Mesenchymal stem cell (in vitro differentiated cells and primary cell): ENCODE measurements at regions not wholly inside any gene's neighbourhood (a gene's known extent, or its start where the extent isn't known, plus 50 kb on each side); places are given as distances from the start of the nearest gene placed in this dataset.

Experiments
- DNase-seq: peaks from one replicate; pipeline ENCODE4 v3.0.0-alpha.2; 2013
- H2AFZ ChIP-seq: one replicate; pipeline ENCODE4 v1.6.1; 2013; ENCODE audit warnings: low read depth, mild to moderate bottlenecking, control low read depth, inconsistent platforms, low read length, moderate library complexity
- H2AK5ac ChIP-seq: 2 replicates; pipeline ENCODE4 v1.6.1; 2013; ENCODE audit warnings: low read length, moderate library complexity, mild to moderate bottlenecking, inconsistent platforms; ENCODE audit not compliant: severe bottlenecking
- H2BK120ac ChIP-seq: one replicate; pipeline ENCODE4 v1.6.1; 2013; ENCODE audit warnings: low read depth, mild to moderate bottlenecking, inconsistent platforms, low read length, moderate library complexity
- H2BK12ac ChIP-seq, 2 experiments: one replicate each; pipeline ENCODE4 v1.6.1; 2013; ENCODE audit warnings: inconsistent platforms in 2 of 2, low read length in 2 of 2, mild to moderate bottlenecking in 2 of 2, moderate library complexity in 2 of 2, control low read depth in 1 of 2
- H2BK15ac ChIP-seq: one replicate; pipeline ENCODE4 v1.6.1; 2013; ENCODE audit warnings: mild to moderate bottlenecking, low read depth, inconsistent platforms; ENCODE audit not compliant: poor library complexity, severe bottlenecking
- H2BK5ac ChIP-seq: 2 replicates; pipeline ENCODE4 v1.6.1; 2013; ENCODE audit warnings: low read depth, mild to moderate bottlenecking, low read length, control low read depth, inconsistent platforms; ENCODE audit not compliant: poor library complexity, severe bottlenecking
- H3K14ac ChIP-seq, 2 experiments: one replicate each; pipeline ENCODE4 v1.6.1; 2013; ENCODE audit warnings: inconsistent platforms in 2 of 2, low read length in 2 of 2, control low read depth in 1 of 2, mild to moderate bottlenecking in 1 of 2, moderate library complexity in 1 of 2
- H3K18ac ChIP-seq, 2 experiments: one replicate each; pipeline ENCODE4 v1.6.1; 2013; ENCODE audit warnings: inconsistent platforms in 2 of 2, low read length in 2 of 2, control low read depth in 1 of 2, low read depth in 1 of 2, mild to moderate bottlenecking in 1 of 2
- H3K23ac ChIP-seq, 2 experiments: one replicate each; pipeline ENCODE4 v1.6.1; 2013; ENCODE audit warnings: inconsistent platforms in 2 of 2, low read length in 2 of 2, mild to moderate bottlenecking in 2 of 2, moderate library complexity in 2 of 2, control low read depth in 1 of 2
- H3K27ac ChIP-seq: 2 replicates; pipeline ENCODE4 v1.5.1; 2013; ENCODE audit warnings: mild to moderate bottlenecking, moderate library complexity, low read length, control low read depth, inconsistent platforms; ENCODE audit not compliant: poor library complexity, severe bottlenecking
- H3K27me3 ChIP-seq, 2 experiments: 2 replicates each; pipeline versions ENCODE4 v1.6.1 to v1.7.0; 2013; ENCODE audit warnings: low read length in 2 of 2, mild to moderate bottlenecking in 2 of 2, moderate library complexity in 2 of 2, control low read depth in 1 of 2, inconsistent platforms in 1 of 2; ENCODE audit not compliant: control insufficient read depth in 1 of 2, insufficient read depth in 1 of 2
- H3K36me3 ChIP-seq, 2 experiments: 2 replicates each; pipeline versions ENCODE4 v1.6.1 to v1.7.0; 2013; ENCODE audit warnings: low read length in 2 of 2, control low read depth in 1 of 2, inconsistent platforms in 1 of 2, low read depth in 1 of 2, mild to moderate bottlenecking in 1 of 2; ENCODE audit not compliant: insufficient read depth in 2 of 2, control insufficient read depth in 1 of 2
- H3K4ac ChIP-seq, 2 experiments: one replicate each; pipeline ENCODE4 v1.6.1; 2013; ENCODE audit warnings: inconsistent platforms in 2 of 2, low read length in 2 of 2, mild to moderate bottlenecking in 2 of 2, moderate library complexity in 2 of 2, control low read depth in 1 of 2, low read depth in 1 of 2
- H3K4me1 ChIP-seq: 2 replicates; pipeline ENCODE4 v1.6.1; 2013; ENCODE audit warnings: low read depth, low read length, control low read depth; ENCODE audit not compliant: control insufficient read depth, insufficient read depth
- H3K4me2 ChIP-seq: 2 replicates; pipeline ENCODE4 v1.6.1; 2013; ENCODE audit warnings: low read length, mild to moderate bottlenecking, inconsistent platforms; ENCODE audit not compliant: poor library complexity, severe bottlenecking
- H3K4me3 ChIP-seq, 2 experiments: 2 replicates each; pipeline versions ENCODE4 v1.5.1 to v1.7.0; 2013; ENCODE audit warnings: low read length in 2 of 2, mild to moderate bottlenecking in 2 of 2, control low read depth in 1 of 2, low read depth in 1 of 2; ENCODE audit not compliant: insufficient read depth in 1 of 2
- H3K79me1 ChIP-seq: replicated peaks from 2 replicates; pipeline ENCODE4 v1.6.1; 2013; ENCODE audit warnings: mild to moderate bottlenecking, control low read depth, low read length, inconsistent platforms; ENCODE audit not compliant: poor library complexity, severe bottlenecking
- H3K9ac ChIP-seq: 2 replicates; pipeline ENCODE4 v1.7.0; 2013; ENCODE audit warnings: mild to moderate bottlenecking, low read length, moderate library complexity
- H3K9me3 ChIP-seq: 2 replicates; pipeline ENCODE4 v1.7.0; 2013; ENCODE audit warnings: mild to moderate bottlenecking, low read length; ENCODE audit not compliant: control insufficient read depth
- H4K8ac ChIP-seq: one replicate; pipeline ENCODE4 v1.6.1; 2013; ENCODE audit warnings: inconsistent platforms, mild to moderate bottlenecking, low read length, moderate library complexity
- H4K91ac ChIP-seq: one replicate; pipeline ENCODE4 v1.6.1; 2013; ENCODE audit warnings: mild to moderate bottlenecking, low read length, inconsistent platforms
- WGBS: methylation state at CpG from one replicate; pipeline ENCODE4 v1.1.7; 2013; ENCODE audit warnings: mixed read lengths; 5-methylcytosine and 5-hydroxymethylcytosine counted together

DNA sequence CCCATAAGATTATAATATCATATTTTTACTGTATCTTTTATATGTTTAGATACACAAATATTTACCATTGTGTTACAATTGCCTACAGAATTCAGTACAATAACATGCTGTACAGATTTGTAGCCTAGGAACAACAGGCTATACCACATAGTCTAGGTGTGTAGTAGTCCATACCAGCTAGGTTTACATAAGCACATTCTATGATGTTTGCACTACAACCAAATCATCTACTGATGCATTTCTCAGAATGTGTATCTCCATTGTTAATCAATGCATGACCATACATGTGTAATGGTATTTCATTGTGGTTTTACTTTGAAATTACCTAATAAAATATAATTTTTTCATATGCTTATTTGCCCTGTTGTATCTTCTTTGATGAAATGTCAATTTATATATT, 288.1 kb upstream of the PCDH10 start:
- Histone ChIP-seq H3K4me1 (no peaks in the 10 kb centered on the region), H3K4ac (no peak overlapping the region), H3K9me3 (no peaks in the 10 kb centered on the region), H3K27ac (no peak overlapping the region), H3K4me3 (no peak overlapping the region), H3K79me1 (no peaks in the 10 kb centered on the region), H3K36me3 (no peaks in the 10 kb centered on the region), H4K91ac (no peak overlapping the region), H3K4me2 (no peak overlapping the region), H2BK5ac (no peak overlapping the region), H3K9ac (no peak overlapping the region), H3K14ac (no peak overlapping the region), H2AK5ac (no peak overlapping the region), H3K23ac (no peak overlapping the region), H3K18ac (no peak overlapping the region), H2BK120ac (no peak overlapping the region), H2BK15ac (no peak overlapping the region), H2BK12ac (no peak overlapping the region), H2AFZ (no peak overlapping the region), H4K8ac (no peak overlapping the region), H3K27me3 (no peaks in the 10 kb centered on the region)
- no peak for DNase-seq

DNA sequence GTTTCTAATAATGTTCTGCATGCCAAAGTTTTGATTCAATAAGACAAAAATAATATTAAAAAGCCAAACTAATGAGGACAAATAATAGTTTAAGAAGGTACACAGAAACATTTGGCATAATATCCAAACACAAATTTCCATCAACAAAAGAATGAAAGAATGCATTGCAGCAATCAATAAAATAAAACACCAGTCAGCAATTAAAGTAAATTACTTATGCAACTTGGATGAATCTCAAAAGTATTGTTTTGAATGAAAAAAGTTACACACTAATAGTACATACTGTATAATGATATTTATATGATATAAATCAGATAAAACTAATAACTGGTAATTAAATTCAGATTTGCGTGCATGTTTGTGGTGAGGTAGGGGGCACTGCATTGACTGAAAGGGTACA, 285.5 kb upstream of the PCDH10 start:
- Histone ChIP-seq H3K79me1 (no peaks in the 10 kb centered on the region), H3K4me2 (no peak overlapping the region), H3K4me1 (no peaks in the 10 kb centered on the region), H3K27me3 (no peaks in the 10 kb centered on the region), H2BK12ac (no peak overlapping the region), H2BK5ac (no peak overlapping the region), H3K9me3 (peaks cover 11% of the 10 kb centered on the region), H3K4me3 (no peak overlapping the region), H2BK15ac (no peak overlapping the region), H3K9ac (no peak overlapping the region), H4K91ac (no peak overlapping the region), H2BK120ac (no peak overlapping the region), H2AK5ac (no peak overlapping the region), H4K8ac (no peak overlapping the region), H3K36me3 (no peaks in the 10 kb centered on the region), H3K23ac (no peak overlapping the region), H3K14ac (no peak overlapping the region), H2AFZ (no peak overlapping the region), H3K27ac (no peak overlapping the region), H3K4ac (no peak overlapping the region), H3K18ac (no peak overlapping the region)
- no peak for DNase-seq
- WGBS = 100% methylated on average over 1 of the region's 1 CpG

DNA sequence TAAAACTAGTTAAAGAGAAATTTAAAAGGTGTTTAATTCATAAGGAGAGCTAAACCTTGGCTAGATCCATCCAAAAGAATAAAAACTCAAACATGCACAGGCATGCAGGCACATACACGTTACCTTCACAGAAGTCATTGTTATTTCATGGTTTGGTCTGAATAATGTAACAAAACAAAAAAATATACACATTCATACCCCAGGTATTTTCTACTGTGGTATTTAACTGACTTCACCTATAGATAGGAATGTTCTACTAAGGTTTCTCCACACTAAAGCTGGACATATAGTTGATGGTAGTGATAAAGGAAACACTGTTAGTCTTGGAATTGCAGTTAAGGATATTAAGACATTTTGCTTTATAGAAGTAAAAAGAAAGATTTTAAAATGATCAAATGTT, 283.6 kb upstream of the PCDH10 start:
- no peak for DNase-seq
- Histone ChIP-seq H2AK5ac (no peak overlapping the region), H3K14ac (no peak overlapping the region), H4K91ac (no peak overlapping the region), H2AFZ (no peak overlapping the region), H2BK120ac (no peak overlapping the region), H3K4me1 (no peaks in the 10 kb centered on the region), H3K27me3 (no peaks in the 10 kb centered on the region), H2BK15ac (no peak overlapping the region), H3K18ac (no peak overlapping the region), H3K36me3 (no peaks in the 10 kb centered on the region), H3K9ac (no peak overlapping the region), H3K4me2 (no peak overlapping the region), H2BK12ac (no peak overlapping the region), H3K4me3 (no peak overlapping the region), H3K4ac (no peak overlapping the region), H3K23ac (no peak overlapping the region), H3K79me1 (no peaks in the 10 kb centered on the region), H2BK5ac (no peak overlapping the region), H3K9me3 (peaks cover 12% of the 10 kb centered on the region), H4K8ac (no peak overlapping the region), H3K27ac (no peak overlapping the region)
- WGBS = no CpG with 5 or more reads among the region's 1 CpG

DNA sequence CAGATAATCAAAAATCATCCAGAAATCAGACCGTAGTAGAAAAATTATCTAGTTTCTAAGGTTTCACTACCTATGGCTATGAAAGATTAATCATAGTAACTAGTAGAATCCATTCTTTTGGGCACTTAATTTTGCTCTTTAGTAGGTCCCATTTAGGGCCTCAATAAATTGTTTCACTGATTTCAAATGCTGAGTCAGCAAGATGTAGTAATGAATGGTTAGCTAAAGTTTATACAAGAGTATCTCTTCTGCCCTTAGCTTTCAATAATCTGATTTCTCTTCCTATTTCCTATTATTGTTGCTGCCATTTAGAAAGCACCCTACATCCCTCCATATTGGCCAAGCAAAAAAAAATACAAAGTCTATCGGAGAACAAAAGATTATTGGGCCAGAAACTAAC, 283.2 kb upstream of the PCDH10 start:
- Histone ChIP-seq H3K14ac (no peak overlapping the region), H2AK5ac (no peak overlapping the region)

More for the DNA sequence above, 283.2 kb upstream of the PCDH10 start:
- H2BK15ac ChIP-seq = no peak overlapping the region
- no peaks in the 10 kb centered on the region for H3K36me3 ChIP-seq
- no CpG with 5 or more reads among the region's 2 CpGs for WGBS
- peaks cover 14% of the 10 kb centered on the region for H3K9me3 ChIP-seq
- no peak overlapping the region for H3K27ac ChIP-seq
- H4K8ac ChIP-seq = no peak overlapping the region
- H3K4ac ChIP-seq = no peak overlapping the region
- H3K79me1 ChIP-seq = no peaks in the 10 kb centered on the region
- H3K18ac ChIP-seq = no peak overlapping the region
- H3K9ac ChIP-seq = no peak overlapping the region
- no peak overlapping the region for H3K23ac ChIP-seq
- no peak overlapping the region for H3K4me3 ChIP-seq
- no peak overlapping the region for H3K4me2 ChIP-seq
- no peaks in the 10 kb centered on the region for H3K27me3 ChIP-seq
- DNase-seq = no peak
- no peak overlapping the region for H2AFZ ChIP-seq
- H2BK120ac ChIP-seq = no peak overlapping the region
- H4K91ac ChIP-seq = no peak overlapping the region
- H2BK5ac ChIP-seq = no peak overlapping the region
- H2BK12ac ChIP-seq = no peak overlapping the region
- no peaks in the 10 kb centered on the region for H3K4me1 ChIP-seq
